ENCODE measurements at regions not wholly inside any gene's neighbourhood (a gene's known extent, or its start where the extent isn't known, plus 50 kb on each side); places are given as distances from the start of the nearest gene placed in this dataset.

- ChIA-PET POLR2A (no interaction called here), CTCF (interaction anchor here (0.6 kb wide), 1 partner anchor 430 kb away, joined by 3 read pairs; no protein-coding TSS in a partner anchor)
- no peak overlapping the region for H3K9ac ChIP-seq
- no peak overlapping the region for H3K4me2 ChIP-seq
- no peaks in the 10 kb centered on the region for H3K9me3 ChIP-seq
- no peaks in the 10 kb centered on the region for H3K4me1 ChIP-seq (ENCODE audit: control insufficient read depth in 1 of 2, insufficient read depth in 2 of 2, low read depth in 1 of 2, low read length in 1 of 2)
- no peaks in the 10 kb centered on the region for H3K36me3 ChIP-seq (replicated peaks in 1 of 2; ENCODE audit: control insufficient read depth in 1 of 2, insufficient read depth in 2 of 2, low read length in 1 of 2)
- TF ChIP-seq TCF12 (IDR thresholded peaks at IDR 0.05) (no peak), TEAD4 (IDR thresholded peaks at IDR 0.05; ENCODE audit: borderline replicate concordance, insufficient read depth) (no peak), CHD2 (IDR thresholded peaks at IDR 0.05; ENCODE audit: low read length, partially characterized antibody) (no peak), FOXM1 (IDR thresholded peaks at IDR 0.05; ENCODE audit: low read depth) (no peak), NFIC (IDR thresholded peaks at IDR 0.05; ENCODE audit: borderline replicate concordance) (no peak), JUND (IDR thresholded peaks at IDR 0.05) (no peak), IRF3 (IDR thresholded peaks at IDR 0.05; ENCODE audit: low read depth, low read length) (no peak)
- no peaks in the 10 kb centered on the region for H3K9me2 ChIP-seq
- no peaks in the 10 kb centered on the region for H4K20me1 ChIP-seq (ENCODE audit: insufficient read depth)
- H3K4me3 ChIP-seq (ENCODE audit: low read depth in 2 of 2, low read length in 1 of 2), result no peak overlapping the region
- H3K79me2 ChIP-seq (ENCODE audit: insufficient read depth), result no peaks in the 10 kb centered on the region
- no peaks in the 10 kb centered on the region for H3F3A ChIP-seq (replicated peaks; ENCODE audit: insufficient read depth)
- no peak overlapping the region for H2AFZ ChIP-seq (ENCODE audit: low read depth)
- WGBS (ENCODE audit: low lambda C conversion rate), result 85% methylated on average over 1 of the region's 1 CpG
- no peak for DNase-seq
- H3K27me3 ChIP-seq (ENCODE audit: insufficient read depth), result no peaks in the 10 kb centered on the region
- H3K27ac ChIP-seq (ENCODE audit: low read depth in 2 of 2, low read length in 1 of 2), result no peak overlapping the region
Observed at GRCh38 chr18:61714421-61714820, 178.4 kb downstream of the RNF152 start.

- Histone ChIP-seq H3K4me3 (ENCODE audit: low read depth in 2 of 2, low read length in 1 of 2) (no peak overlapping the region), H3F3A (replicated peaks; ENCODE audit: insufficient read depth) (no peaks in the 10 kb centered on the region), H3K27me3 (ENCODE audit: insufficient read depth) (no peaks in the 10 kb centered on the region), H3K27ac (ENCODE audit: low read depth in 2 of 2, low read length in 1 of 2) (no peak overlapping the region), H3K9me2 (no peaks in the 10 kb centered on the region), H3K4me2 (no peak overlapping the region), H4K20me1 (ENCODE audit: insufficient read depth) (no peaks in the 10 kb centered on the region), H3K4me1 (ENCODE audit: control insufficient read depth in 1 of 2, insufficient read depth in 2 of 2, low read depth in 1 of 2, low read length in 1 of 2) (no peaks in the 10 kb centered on the region), H3K9ac (no peak overlapping the region), H2AFZ (ENCODE audit: low read depth) (no peak overlapping the region), H3K36me3 (replicated peaks in 1 of 2; ENCODE audit: control insufficient read depth in 1 of 2, insufficient read depth in 2 of 2, low read length in 1 of 2) (no peaks in the 10 kb centered on the region), H3K79me2 (ENCODE audit: insufficient read depth) (no peaks in the 10 kb centered on the region), H3K9me3 (no peaks in the 10 kb centered on the region)
- CTCF ChIA-PET, result no interaction called here
- POLR2A ChIA-PET, result no interaction called here
- no peak for DNase-seq
- TF ChIP-seq PBX3 (IDR thresholded peaks at IDR 0.05), result no peak
- TF ChIP-seq RAD21 (IDR thresholded peaks at IDR 0.05; ENCODE audit: low read length), result no peak
- no peak for TF ChIP-seq FOXJ3 (CRISPR knock-in tag; IDR thresholded peaks at IDR 0.05)
- TF ChIP-seq CHD2 (IDR thresholded peaks at IDR 0.05; ENCODE audit: low read length, partially characterized antibody), result no peak
- no peak for TF ChIP-seq YY1 (IDR thresholded peaks at IDR 0.05; ENCODE audit: low read depth)
- no peak for TF ChIP-seq JUND (IDR thresholded peaks at IDR 0.05)
- no peak for TF ChIP-seq RFX5 (IDR thresholded peaks at IDR 0.05; ENCODE audit: low read length)
- TF ChIP-seq TAF1 (IDR thresholded peaks at IDR 0.05; ENCODE audit: borderline replicate concordance, low read depth, low read length), result no peak
- TF ChIP-seq FOXM1 (IDR thresholded peaks at IDR 0.05; ENCODE audit: low read depth), result no peak
- TF ChIP-seq REST (IDR thresholded peaks at IDR 0.05; ENCODE audit: low read depth, low read length), result no peak
- TF ChIP-seq USF1 (IDR thresholded peaks at IDR 0.05; ENCODE audit: borderline replicate concordance, low read depth), result no peak
- no peak for TF ChIP-seq RCOR1 (IDR thresholded peaks at IDR 0.05; ENCODE audit: low read length)
- TF ChIP-seq GATA2 (CRISPR knock-in tag; IDR thresholded peaks at IDR 0.05), result no peak
- no peak for TF ChIP-seq GABPA (IDR thresholded peaks at IDR 0.05; ENCODE audit: low read depth)
- TF ChIP-seq IRF3 (IDR thresholded peaks at IDR 0.05; ENCODE audit: low read depth, low read length), result no peak
- no peak for TF ChIP-seq MXI1 (IDR thresholded peaks at IDR 0.05; ENCODE audit: low read depth, low read length)
- no peak for TF ChIP-seq EP300 (IDR thresholded peaks at IDR 0.05; ENCODE audit: borderline replicate concordance in 1 of 2, low read depth in 1 of 2, low read length in 1 of 2)
- no peak for TF ChIP-seq MEF2A (IDR thresholded peaks at IDR 0.05; ENCODE audit: borderline replicate concordance, low read depth)
- no peak for TF ChIP-seq NFIC (IDR thresholded peaks at IDR 0.05; ENCODE audit: borderline replicate concordance)
Observed at GRCh38 chr18:61713502-61713901, 179.3 kb downstream of the RNF152 start.

All from SK-N-SH (cell line).